ENCODE measurements at regions not wholly inside any gene's neighbourhood (a gene's known extent, or its start where the extent isn't known, plus 50 kb on each side); places are given as distances from the start of the nearest gene placed in this dataset.

DNA sequence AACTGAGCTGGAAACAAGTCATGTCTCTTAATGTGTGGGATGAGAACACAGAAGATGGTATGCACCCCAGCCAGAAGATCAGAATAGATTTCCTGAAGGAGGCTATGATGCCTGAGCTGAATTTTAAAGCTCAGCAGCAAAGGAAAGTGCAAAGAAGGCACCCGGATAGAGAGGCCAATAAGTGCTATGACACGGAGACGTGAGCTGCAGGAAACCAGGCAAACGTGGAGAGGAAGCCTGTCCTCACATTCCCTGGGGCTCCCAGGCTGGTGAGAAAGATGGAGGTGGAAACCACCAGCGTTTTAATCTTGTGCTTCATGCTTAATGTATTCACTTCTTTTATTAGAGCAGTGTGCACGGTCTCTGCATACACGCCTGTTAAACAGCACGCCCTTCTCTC, 302.1 kb downstream of the HAPSTR1 start:
- TF ChIP-seq CTCF (IDR thresholded peaks at IDR 0.05) (no peak), POLR2A (IDR thresholded peaks at IDR 0.05) (no peak)

Data from breast epithelium (tissue), 3 donors.